ENCODE measurements at regions not wholly inside any gene's neighbourhood (a gene's known extent, or its start where the extent isn't known, plus 50 kb on each side); places are given as distances from the start of the nearest gene placed in this dataset.

GRCh38 chr2:128786741-128787478, 468.2 kb upstream of the HS6ST1 start:
- Histone ChIP-seq H3K4me1 (ENCODE audit: low read length) (no peaks in the 10 kb centered on the region), H3K4me3 (ENCODE audit: low read length) (no peak overlapping the region), H3K27me3 (replicated peaks; ENCODE audit: insufficient read depth, low read length) (no peaks in the 10 kb centered on the region), H3K79me2 (ENCODE audit: low read length) (no peaks in the 10 kb centered on the region), H2AFZ (ENCODE audit: low read length) (no peak overlapping the region), H3F3A (ENCODE audit: insufficient read depth, low read length) (no peaks in the 10 kb centered on the region), H3K9me3 (replicated peaks; ENCODE audit: insufficient read depth, low read length) (no peaks in the 10 kb centered on the region), H4K20me1 (ENCODE audit: insufficient read depth, low read length) (no peaks in the 10 kb centered on the region), H3K27ac (ENCODE audit: low read length) (no peak overlapping the region), H3K36me3 (replicated peaks; ENCODE audit: insufficient read depth, low read length) (no peaks in the 10 kb centered on the region), H3K4me2 (ENCODE audit: low read depth, low read length) (no peak overlapping the region), H3K9me2 (replicated peaks; ENCODE audit: insufficient read depth, low read length) (no peaks in the 10 kb centered on the region), H3K9ac (ENCODE audit: low read length) (no peak overlapping the region)
- TF ChIP-seq CTCF (IDR thresholded peaks at IDR 0.05; ENCODE audit: low read length), result no peak
- TF ChIP-seq EZH2 (optimal IDR thresholded peaks at IDR 0.05; ENCODE audit: low read depth, low read length), result no peak
- no peak for TF ChIP-seq EZH2phosphoT487 (IDR thresholded peaks at IDR 0.05; ENCODE audit: low read length)
- DNase-seq, result no peak

- no peak overlapping the region for H3K27ac ChIP-seq (ENCODE audit: low read length)
- no peak for DNase-seq
- no peaks in the 10 kb centered on the region for H4K20me1 ChIP-seq (ENCODE audit: insufficient read depth, low read length)
- H3K9ac ChIP-seq (ENCODE audit: low read length), result no peak overlapping the region
- H3K4me2 ChIP-seq (ENCODE audit: low read depth, low read length), result no peak overlapping the region
- no peaks in the 10 kb centered on the region for H3K4me1 ChIP-seq (ENCODE audit: low read length)
- H2AFZ ChIP-seq (ENCODE audit: low read length), result no peak overlapping the region
- H3K9me2 ChIP-seq (replicated peaks; ENCODE audit: insufficient read depth, low read length), result no peaks in the 10 kb centered on the region
- H3K4me3 ChIP-seq (ENCODE audit: low read length), result no peak overlapping the region
- TF ChIP-seq EZH2 (optimal IDR thresholded peaks at IDR 0.05; ENCODE audit: low read depth, low read length), result no peak
- no peak for TF ChIP-seq CTCF (IDR thresholded peaks at IDR 0.05; ENCODE audit: low read length)
- TF ChIP-seq EZH2phosphoT487 (IDR thresholded peaks at IDR 0.05; ENCODE audit: low read length), result no peak
- no peaks in the 10 kb centered on the region for H3K79me2 ChIP-seq (ENCODE audit: low read length)
- no peaks in the 10 kb centered on the region for H3K36me3 ChIP-seq (replicated peaks; ENCODE audit: insufficient read depth, low read length)
- no peaks in the 10 kb centered on the region for H3K27me3 ChIP-seq (replicated peaks; ENCODE audit: insufficient read depth, low read length)
- H3F3A ChIP-seq (ENCODE audit: insufficient read depth, low read length), result no peaks in the 10 kb centered on the region
- H3K9me3 ChIP-seq (replicated peaks; ENCODE audit: insufficient read depth, low read length), result no peaks in the 10 kb centered on the region
Observed at GRCh38 chr2:128787616-128788015, 468.9 kb upstream of the HS6ST1 start.

- Histone ChIP-seq H3K9me2 (replicated peaks; ENCODE audit: insufficient read depth, low read length) (no peaks in the 10 kb centered on the region), H2AFZ (ENCODE audit: low read length) (no peak overlapping the region), H3K9ac (ENCODE audit: low read length) (no peak overlapping the region), H3K4me2 (ENCODE audit: low read depth, low read length) (no peak overlapping the region), H3K27ac (ENCODE audit: low read length) (no peak overlapping the region), H3K79me2 (ENCODE audit: low read length) (no peaks in the 10 kb centered on the region), H3K36me3 (replicated peaks; ENCODE audit: insufficient read depth, low read length) (no peaks in the 10 kb centered on the region), H3K9me3 (replicated peaks; ENCODE audit: insufficient read depth, low read length) (no peaks in the 10 kb centered on the region), H4K20me1 (ENCODE audit: insufficient read depth, low read length) (no peaks in the 10 kb centered on the region), H3K4me3 (ENCODE audit: low read length) (no peak overlapping the region), H3F3A (ENCODE audit: insufficient read depth, low read length) (no peaks in the 10 kb centered on the region), H3K4me1 (ENCODE audit: low read length) (no peaks in the 10 kb centered on the region), H3K27me3 (replicated peaks; ENCODE audit: insufficient read depth, low read length) (no peaks in the 10 kb centered on the region)
- DNase-seq, result no peak
- TF ChIP-seq CTCF (IDR thresholded peaks at IDR 0.05; ENCODE audit: low read length), result no peak
- TF ChIP-seq EZH2 (optimal IDR thresholded peaks at IDR 0.05; ENCODE audit: low read depth, low read length), result no peak
- TF ChIP-seq EZH2phosphoT487 (IDR thresholded peaks at IDR 0.05; ENCODE audit: low read length), result no peak
Observed at GRCh38 chr2:128788636-128789220, 470.1 kb upstream of the HS6ST1 start.
